CD4-positive, alpha-beta T cell (primary cell): ENCODE measurements at regions not wholly inside any gene's neighbourhood (a gene's known extent, or its start where the extent isn't known, plus 50 kb on each side); places are given as distances from the start of the nearest gene placed in this dataset.

Experiments
- ATAC-seq: fragments of 200-7000 bp; cut with Tn5 transposase; one replicate; pipeline ENCODE4 v1.10.0; 2022; ENCODE audit warnings: mild to moderate bottlenecking; ENCODE audit not compliant: poor library complexity
- CTCF ChIA-PET: fragments of 350-600 bp; sonication (Branson Sonifier 250); formaldehyde crosslinking; loops from one replicate; lab custom pipeline; 2021; ENCODE audit warnings: antibody characterized with exemption, inconsistent platforms; lab: Charles Lee
- POLR2A ChIA-PET: fragments of 350-600 bp; sonication (Branson Sonifier 250); formaldehyde crosslinking; loops from one replicate; lab custom pipeline; 2021; ENCODE audit warnings: antibody characterized with exemption, inconsistent platforms; lab: Charles Lee
- DNase-seq, 14 experiments: peaks; one replicate each; pipeline ENCODE4 v3.0.0-alpha.2; 2013 to 2020; ENCODE audit warnings: mixed read lengths in 2 of 14
- H3K27ac ChIP-seq, 2 donors: one replicate each; pipeline versions ENCODE4 v1.5.1 to v1.7.0; 2013; ENCODE audit warnings: low read length in 2 of 2, low read depth in 1 of 2, mild to moderate bottlenecking in 1 of 2
- H3K27me3 ChIP-seq, 2 experiments: 1 replicate in 1 of 2; 2 replicates in 1 of 2; pipeline versions ENCODE4 v1.6.1 to v1.7.0; 2013; ENCODE audit warnings: low read length in 2 of 2, control low read depth in 1 of 2, mild to moderate bottlenecking in 1 of 2, moderate library complexity in 1 of 2; ENCODE audit not compliant: insufficient read depth in 2 of 2, control insufficient read depth in 1 of 2
- H3K36me3 ChIP-seq: one replicate; pipeline ENCODE4 v1.6.1; 2013; ENCODE audit warnings: low read length, control low read depth; ENCODE audit not compliant: insufficient read depth
- H3K4me1 ChIP-seq: one replicate; pipeline ENCODE4 v1.6.1; 2013; ENCODE audit warnings: low read length, control low read depth; ENCODE audit not compliant: insufficient read depth
- H3K4me3 ChIP-seq: one replicate; pipeline ENCODE4 v1.5.1; 2013; ENCODE audit warnings: mild to moderate bottlenecking, low read length, moderate library complexity
- H3K9me3 ChIP-seq, 2 experiments: 1 replicate in 1 of 2; 2 replicates in 1 of 2; pipeline versions ENCODE4 v1.6.1 to v1.7.0; 2013; ENCODE audit warnings: low read length in 2 of 2, mild to moderate bottlenecking in 2 of 2, control low read depth in 1 of 2, moderate library complexity in 1 of 2; ENCODE audit not compliant: control insufficient read depth in 1 of 2, insufficient read depth in 1 of 2
- H3K27ac Mint-ChIP-seq: one replicate; pipeline ENCODE4 v1.8.0; 2020; ENCODE audit warnings: mixed read lengths
- H3K27me3 Mint-ChIP-seq: one replicate; pipeline ENCODE4 v1.8.0; 2021; ENCODE audit warnings: mixed read lengths
- H3K36me3 Mint-ChIP-seq: one replicate; pipeline ENCODE4 v1.8.0; 2021; ENCODE audit warnings: low read depth, mixed read lengths
- H3K4me1 Mint-ChIP-seq: one replicate; pipeline ENCODE4 v1.8.0; 2021; ENCODE audit warnings: low read depth, mixed read lengths
- H3K4me3 Mint-ChIP-seq: one replicate; pipeline ENCODE4 v1.8.0; 2020; ENCODE audit warnings: mild to moderate bottlenecking, mixed read lengths
- H3K9me3 Mint-ChIP-seq: one replicate; pipeline ENCODE4 v1.8.0; 2020; ENCODE audit warnings: mixed read lengths
- intact Hi-C, 2 experiments: fragments of 100-400 bp; cut with DNase I in 1 of 2; cut with micrococcal nuclease in 1 of 2; formaldehyde crosslinking; loops; one replicate each; pipeline versions ENCODE4 v1.15.1 to v1.9.0; 2023 to 2025; cut with DNase I, micrococcal nuclease
- TF ChIP-seq, protein P1 (sequence below): fragments of 200-600 bp; IDR thresholded peaks from one replicate; pipeline ENCODE4 v1.8.0; 2022; ENCODE audit warnings: antibody characterized with exemption, mild to moderate bottlenecking

DNA sequence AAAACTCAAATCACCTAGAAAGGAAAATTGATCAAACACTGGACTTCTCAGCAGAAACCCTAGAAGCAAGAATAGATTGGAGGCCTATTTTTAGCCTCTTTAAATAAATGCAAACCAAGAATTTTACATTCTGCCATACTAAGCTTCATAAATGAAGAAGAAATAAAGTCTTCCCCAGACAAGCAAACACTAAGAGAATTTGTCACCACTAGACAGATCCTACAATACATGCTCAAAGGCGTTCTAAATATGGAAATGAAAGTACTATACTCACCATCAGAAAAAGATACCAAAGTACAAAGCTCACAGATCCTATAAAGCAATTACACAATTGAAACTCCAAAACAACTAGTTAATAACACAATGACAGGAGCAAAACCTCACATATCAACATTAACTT, 578.1 kb downstream of the UQCRFS1 start:
- peaks cover 8% of the 10 kb centered on the region for H3K9me3 Mint-ChIP-seq
- ChIA-PET POLR2A (no interaction called here), CTCF (no interaction called here)
- DNase-seq: no peak
- no peak overlapping the region for H3K4me3 Mint-ChIP-seq
- no peak overlapping the region for H3K4me3 ChIP-seq
- no peaks in the 10 kb centered on the region for H3K27me3 Mint-ChIP-seq
- peaks cover 0 to 18% of the 10 kb centered on the region in 2 experiments for H3K9me3 ChIP-seq
- no peaks in the 10 kb centered on the region for H3K36me3 Mint-ChIP-seq
- H3K4me1 Mint-ChIP-seq: no peaks in the 10 kb centered on the region
- H3K27ac Mint-ChIP-seq: no peak overlapping the region
- TF ChIP-seq, protein P1, sequence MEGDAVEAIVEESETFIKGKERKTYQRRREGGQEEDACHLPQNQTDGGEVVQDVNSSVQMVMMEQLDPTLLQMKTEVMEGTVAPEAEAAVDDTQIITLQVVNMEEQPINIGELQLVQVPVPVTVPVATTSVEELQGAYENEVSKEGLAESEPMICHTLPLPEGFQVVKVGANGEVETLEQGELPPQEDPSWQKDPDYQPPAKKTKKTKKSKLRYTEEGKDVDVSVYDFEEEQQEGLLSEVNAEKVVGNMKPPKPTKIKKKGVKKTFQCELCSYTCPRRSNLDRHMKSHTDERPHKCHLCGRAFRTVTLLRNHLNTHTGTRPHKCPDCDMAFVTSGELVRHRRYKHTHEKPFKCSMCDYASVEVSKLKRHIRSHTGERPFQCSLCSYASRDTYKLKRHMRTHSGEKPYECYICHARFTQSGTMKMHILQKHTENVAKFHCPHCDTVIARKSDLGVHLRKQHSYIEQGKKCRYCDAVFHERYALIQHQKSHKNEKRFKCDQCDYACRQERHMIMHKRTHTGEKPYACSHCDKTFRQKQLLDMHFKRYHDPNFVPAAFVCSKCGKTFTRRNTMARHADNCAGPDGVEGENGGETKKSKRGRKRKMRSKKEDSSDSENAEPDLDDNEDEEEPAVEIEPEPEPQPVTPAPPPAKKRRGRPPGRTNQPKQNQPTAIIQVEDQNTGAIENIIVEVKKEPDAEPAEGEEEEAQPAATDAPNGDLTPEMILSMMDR: no peak
- H3K4me1 ChIP-seq: no peaks in the 10 kb centered on the region
- intact Hi-C loops: no loop called here
- no peak for ATAC-seq
- no peaks in the 10 kb centered on the region for H3K27me3 ChIP-seq
- no peaks in the 10 kb centered on the region for H3K36me3 ChIP-seq
- H3K27ac ChIP-seq: no peak overlapping the region

DNA sequence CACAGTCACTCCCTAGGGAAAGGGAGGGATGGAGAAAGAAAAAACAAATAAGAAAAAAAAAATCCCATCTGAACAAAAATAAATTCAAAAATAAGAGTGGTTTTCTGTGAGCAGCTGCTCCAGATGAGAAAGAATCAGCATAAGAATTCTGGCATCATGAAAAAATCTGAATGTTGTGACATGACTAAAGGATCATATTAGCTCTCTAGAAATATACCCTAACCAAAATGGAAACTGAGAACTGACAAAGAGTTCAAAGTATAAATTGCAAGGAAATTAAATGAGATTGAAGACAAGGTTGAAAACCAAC, 579.0 kb downstream of the UQCRFS1 start:
- DNase-seq: no peak
- ChIA-PET POLR2A (no interaction called here), CTCF (interaction anchor here (1.1 kb wide), 1 partner anchor 13 kb away, joined by 3 read pairs; no protein-coding TSS in a partner anchor)
- Mint-ChIP-seq H3K9me3 (peaks cover 9% of the 10 kb centered on the region), H3K27ac (no peak overlapping the region), H3K4me3 (no peak overlapping the region), H3K4me1 (no peaks in the 10 kb centered on the region), H3K36me3 (no peaks in the 10 kb centered on the region), H3K27me3 (no peaks in the 10 kb centered on the region)
- peaks cover 0 to 18% of the 10 kb centered on the region in 2 experiments for H3K9me3 ChIP-seq
- intact Hi-C loops: no loop called here
- TF ChIP-seq, protein P1: no peak
- no peaks in the 10 kb centered on the region for H3K4me1 ChIP-seq
- H3K4me3 ChIP-seq: no peak overlapping the region
- no peak overlapping the region for H3K27ac ChIP-seq
- no peaks in the 10 kb centered on the region for H3K27me3 ChIP-seq
- H3K36me3 ChIP-seq: no peaks in the 10 kb centered on the region
- no peak for ATAC-seq

DNA sequence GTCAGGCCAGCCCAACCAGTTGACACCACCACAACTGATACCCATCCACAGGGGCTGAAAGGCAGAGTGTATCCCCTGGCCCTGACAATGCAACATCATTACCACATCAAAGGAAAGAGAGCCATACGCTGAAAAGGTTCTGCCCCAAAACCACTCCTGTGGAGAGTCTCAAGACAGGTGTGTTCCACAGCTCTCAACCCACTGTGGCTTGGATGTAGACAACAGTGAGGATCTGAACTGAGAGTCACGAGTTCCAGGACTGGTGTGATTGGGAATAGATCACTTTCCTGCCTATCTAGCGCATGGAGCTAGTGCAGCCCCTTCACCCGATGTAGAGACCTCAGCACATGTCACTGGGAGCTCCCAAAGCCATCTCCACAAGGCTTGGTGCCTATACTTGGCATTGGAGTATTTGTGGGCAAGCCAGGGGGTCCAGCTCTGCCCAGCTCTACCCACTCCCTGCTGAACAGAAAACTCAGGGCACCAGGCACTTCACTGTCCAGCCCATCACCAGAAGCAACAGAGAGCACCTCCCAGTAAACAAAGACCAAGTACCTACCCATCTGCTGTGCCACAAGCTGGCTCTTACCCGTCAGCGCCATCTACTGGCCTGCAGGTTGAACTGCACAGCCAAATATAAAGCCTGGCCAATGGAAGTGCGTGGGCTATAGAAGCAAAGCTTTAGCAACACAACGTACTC, 579.5 kb downstream of the UQCRFS1 start:
- H3K27ac ChIP-seq: no peak overlapping the region
- CTCF ChIA-PET: interaction anchor here (1.1 kb wide), 1 partner anchor 13 kb away, joined by 3 read pairs; no protein-coding TSS in a partner anchor
- H3K4me1 Mint-ChIP-seq: no peaks in the 10 kb centered on the region
- DNase-seq: peak in 11 of 14 experiments; percentile 3 to 60 (median 33)
- ATAC-seq: peak; percentile 34
- TF ChIP-seq, protein P1: peak; percentile 66
- intact Hi-C loops: loop anchor here (1.0 to 2.0 kb wide), 2 partner anchors 167 kb away; no protein-coding TSS in a partner anchor
- H3K9me3 ChIP-seq: peaks cover 0 to 22% of the 10 kb centered on the region in 2 experiments
- H3K36me3 ChIP-seq: no peaks in the 10 kb centered on the region
- no peaks in the 10 kb centered on the region for H3K27me3 ChIP-seq
- H3K9me3 Mint-ChIP-seq: peaks cover 9% of the 10 kb centered on the region
- no peak overlapping the region for H3K27ac Mint-ChIP-seq
- no peaks in the 10 kb centered on the region for H3K4me1 ChIP-seq
- H3K4me3 Mint-ChIP-seq: no peak overlapping the region
- POLR2A ChIA-PET: no interaction called here
- no peak overlapping the region for H3K4me3 ChIP-seq
- no peaks in the 10 kb centered on the region for H3K27me3 Mint-ChIP-seq
- no peaks in the 10 kb centered on the region for H3K36me3 Mint-ChIP-seq
